ENCODE measurements at regions not wholly inside any gene's neighbourhood (a gene's known extent, or its start where the extent isn't known, plus 50 kb on each side); places are given as distances from the start of the nearest gene placed in this dataset.

- TF ChIP-seq ZNF592 (IDR thresholded peaks at IDR 0.05) (no peak), FOXM1 (IDR thresholded peaks at IDR 0.05; ENCODE audit: low read depth, low read length) (no peak), USF2 (IDR thresholded peaks at IDR 0.05; ENCODE audit: borderline replicate concordance, low read depth, low read length) (no peak), HDGF (IDR thresholded peaks at IDR 0.05) (no peak), ZBTB40 (IDR thresholded peaks at IDR 0.05; ENCODE audit: borderline replicate concordance) (no peak), RUNX3 (IDR thresholded peaks at IDR 0.05; ENCODE audit: low read length) (no peak), ZBED1 (IDR thresholded peaks at IDR 0.05; ENCODE audit: borderline replicate concordance) (no peak), TCF3 (IDR thresholded peaks at IDR 0.05; ENCODE audit: borderline replicate concordance, insufficient read depth, low read depth, low read length) (no peak), RFX5 (IDR thresholded peaks at IDR 0.05; ENCODE audit: low read depth, low read length) (no peak)
Observed at GRCh38 chr19:28136796-28137195, 1076.2 kb downstream of the UQCRFS1 start (continued).
